ENCODE measurements at regions not wholly inside any gene's neighbourhood (a gene's known extent, or its start where the extent isn't known, plus 50 kb on each side); places are given as distances from the start of the nearest gene placed in this dataset.
A peak's percentile ranks its signal among the peaks of the same experiment; 100 is the strongest.

DNA sequence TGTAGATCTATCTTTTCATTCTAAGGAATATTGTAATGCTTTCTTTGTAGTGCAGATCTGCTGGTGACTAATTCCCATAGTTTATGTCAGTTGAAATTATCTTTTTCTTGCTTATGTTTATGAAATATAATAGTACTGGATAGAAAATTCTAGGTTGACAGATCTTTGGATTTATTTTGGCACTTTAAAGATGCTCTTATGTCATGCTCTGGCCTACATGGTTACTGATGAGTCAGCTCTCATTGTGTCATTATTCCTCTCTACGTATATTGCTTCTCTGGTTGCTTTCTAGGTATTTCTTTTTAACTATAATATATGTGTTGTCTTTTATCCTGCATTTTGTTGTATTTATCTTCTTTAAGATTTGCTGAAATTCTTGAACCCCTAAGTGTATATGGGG, 955.5 kb upstream of the CHORDC1 start:
- Histone ChIP-seq H3K27me3 (ENCODE audit: control insufficient read depth, insufficient read depth, low read length) (no peaks in the 10 kb centered on the region), H3K36me3 (ENCODE audit: control insufficient read depth, insufficient read depth, low read length) (no peaks in the 10 kb centered on the region), H3K4me3 (ENCODE audit: low read depth, low read length) (no peak overlapping the region)
- DNase-seq (ENCODE audit: low read depth), result no peak
- TF ChIP-seq CTCF (IDR thresholded peaks at IDR 0.05; ENCODE audit: insufficient read depth, low read length, poor library complexity, severe bottlenecking), result no peak

- DNase-seq (ENCODE audit: low read depth), result no peak
- no peak for TF ChIP-seq CTCF (IDR thresholded peaks at IDR 0.05; ENCODE audit: insufficient read depth, low read length, poor library complexity, severe bottlenecking)
These were observed 951.9 kb upstream of the CHORDC1 start for GRCh38 chr11:91174734-91175133.

GRCh38 chr11:91174193-91174592, 951.3 kb upstream of the CHORDC1 start:
- Histone ChIP-seq H3K27me3 (ENCODE audit: control insufficient read depth, insufficient read depth, low read length) (no peaks in the 10 kb centered on the region), H3K36me3 (ENCODE audit: control insufficient read depth, insufficient read depth, low read length) (no peaks in the 10 kb centered on the region), H3K4me3 (ENCODE audit: low read depth, low read length) (no peak overlapping the region)
- no peak for TF ChIP-seq CTCF (IDR thresholded peaks at IDR 0.05; ENCODE audit: insufficient read depth, low read length, poor library complexity, severe bottlenecking)
- no peak for DNase-seq (ENCODE audit: low read depth)

More at GRCh38 chr11:91174734-91175133, 951.9 kb upstream of the CHORDC1 start:
- Histone ChIP-seq H3K4me3 (ENCODE audit: low read depth, low read length) (no peak overlapping the region), H3K36me3 (ENCODE audit: control insufficient read depth, insufficient read depth, low read length) (no peaks in the 10 kb centered on the region), H3K27me3 (ENCODE audit: control insufficient read depth, insufficient read depth, low read length) (no peaks in the 10 kb centered on the region)

- Histone ChIP-seq H3K27me3 (ENCODE audit: control insufficient read depth, insufficient read depth, low read length) (no peaks in the 10 kb centered on the region), H3K4me3 (ENCODE audit: low read depth, low read length) (no peak overlapping the region), H3K36me3 (ENCODE audit: control insufficient read depth, insufficient read depth, low read length) (no peaks in the 10 kb centered on the region)
- DNase-seq (ENCODE audit: low read depth), result peak; percentile 28
- no peak for TF ChIP-seq CTCF (IDR thresholded peaks at IDR 0.05; ENCODE audit: insufficient read depth, low read length, poor library complexity, severe bottlenecking)
These were observed 950.9 kb upstream of the CHORDC1 start for GRCh38 chr11:91173701-91174100.

- H3K27me3 ChIP-seq (ENCODE audit: control insufficient read depth, insufficient read depth, low read length), result no peaks in the 10 kb centered on the region
- H3K36me3 ChIP-seq (ENCODE audit: control insufficient read depth, insufficient read depth, low read length), result no peaks in the 10 kb centered on the region
- no peak for TF ChIP-seq CTCF (IDR thresholded peaks at IDR 0.05; ENCODE audit: insufficient read depth, low read length, poor library complexity, severe bottlenecking)
- no peak for DNase-seq (ENCODE audit: low read depth)
- H3K4me3 ChIP-seq (ENCODE audit: low read depth, low read length), result no peak overlapping the region
These were observed 947.9 kb upstream of the CHORDC1 start for GRCh38 chr11:91170711-91171110.

GRCh38 chr11:91164452-91164822, 941.6 kb upstream of the CHORDC1 start:
- H3K36me3 ChIP-seq (ENCODE audit: control insufficient read depth, insufficient read depth, low read length), result no peaks in the 10 kb centered on the region
- H3K27me3 ChIP-seq (ENCODE audit: control insufficient read depth, insufficient read depth, low read length), result no peaks in the 10 kb centered on the region
- no peak for TF ChIP-seq CTCF (IDR thresholded peaks at IDR 0.05; ENCODE audit: insufficient read depth, low read length, poor library complexity, severe bottlenecking)
- H3K4me3 ChIP-seq (ENCODE audit: low read depth, low read length), result no peak overlapping the region
- no peak for DNase-seq (ENCODE audit: low read depth)

All from kidney epithelial cell (primary cell).